Suprapubic skin (tissue), 4 donors: ENCODE measurements at regions not wholly inside any gene's neighbourhood (a gene's known extent, or its start where the extent isn't known, plus 50 kb on each side); places are given as distances from the start of the nearest gene placed in this dataset.

Experiments used
- CTCF ChIP-seq, 2 donors: fragments of 200-600 bp in 1 of 2; fragments of 450-650 bp in 1 of 2; sonication (generic) in 1 of 2; IDR thresholded peaks; one replicate each; pipeline ENCODE4 v1.5.1; 2016 to 2019; ENCODE audit warnings: antibody characterized with exemption in 2 of 2, mild to moderate bottlenecking in 1 of 2, moderate library complexity in 1 of 2
- POLR2A ChIP-seq, 2 donors: fragments of 450-650 bp; IDR thresholded peaks; one replicate each; pipeline ENCODE4 v1.6.1; 2017; ENCODE audit warnings: antibody characterized with exemption in 2 of 2, mild to moderate bottlenecking in 2 of 2, moderate library complexity in 2 of 2
- POLR2AphosphoS5 ChIP-seq, 3 donors: sonication (generic); formaldehyde crosslinking; IDR thresholded peaks; one replicate each; pipeline ENCODE4 v1.6.1; 2017; ENCODE audit warnings: antibody characterized with exemption in 3 of 3

DNA sequence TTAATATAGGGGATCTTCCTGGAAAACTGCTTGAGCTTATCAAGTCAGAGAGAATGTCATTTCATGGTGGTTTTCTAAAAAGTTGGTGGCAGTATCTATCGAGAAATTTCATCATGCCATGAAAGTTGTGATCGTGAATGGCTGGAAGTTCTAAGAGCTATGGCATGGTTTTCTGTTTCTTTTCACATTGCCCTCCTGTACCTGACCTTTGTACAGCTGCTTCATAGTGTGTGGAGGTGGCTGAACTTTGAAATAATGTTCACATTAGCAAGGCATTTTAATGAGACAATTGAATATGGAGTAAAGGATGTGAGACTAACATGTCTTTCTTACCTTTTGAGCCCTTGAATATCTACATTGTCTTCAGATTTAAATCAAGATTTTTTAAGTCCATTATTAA lies 278.2 kb upstream of the ID4 start:
- TF ChIP-seq POLR2A (IDR thresholded peaks at IDR 0.05), result no peak
- TF ChIP-seq CTCF (IDR thresholded peaks at IDR 0.05), result no peak
- no peak for TF ChIP-seq POLR2AphosphoS5 (IDR thresholded peaks at IDR 0.05)
